Activated T-cell treated with anti-CD3 and anti-CD28 coated beads, Interleukin-2, amount 50 U/mL, for 48 hours (primary cell): ENCODE measurements at regions not wholly inside any gene's neighbourhood (a gene's known extent, or its start where the extent isn't known, plus 50 kb on each side); places are given as distances from the start of the nearest gene placed in this dataset.
"Not testable (repeated sequence)": the region's sequence is repeated elsewhere in the genome, so short reads cannot be mapped to it uniquely, and the experiment has no call there.

Experiments used
- DNase-seq, 2 experiments: peaks; one replicate each; pipeline ENCODE4 v3.0.0-alpha.2; 2020

DNA sequence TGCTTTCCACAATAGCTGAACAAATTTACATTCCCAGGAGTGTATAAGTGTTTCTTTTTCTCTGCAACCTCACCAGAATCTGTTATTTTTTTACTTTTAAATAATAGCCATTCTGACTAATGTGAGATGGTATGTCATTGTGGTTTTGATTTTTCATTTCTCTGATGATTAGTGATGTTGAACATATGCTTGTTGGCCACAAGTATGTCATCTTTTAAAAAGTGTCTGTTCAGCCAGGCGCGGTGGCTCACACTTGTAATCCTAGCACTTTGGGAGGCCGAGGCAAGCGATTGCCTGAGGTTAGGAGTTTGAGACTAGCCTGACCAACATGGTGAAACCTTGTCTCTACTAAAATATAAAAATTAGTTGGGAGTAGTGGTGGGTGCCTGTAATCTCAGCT is 619.3 kb downstream of the SI start:
- no peak for DNase-seq

DNA sequence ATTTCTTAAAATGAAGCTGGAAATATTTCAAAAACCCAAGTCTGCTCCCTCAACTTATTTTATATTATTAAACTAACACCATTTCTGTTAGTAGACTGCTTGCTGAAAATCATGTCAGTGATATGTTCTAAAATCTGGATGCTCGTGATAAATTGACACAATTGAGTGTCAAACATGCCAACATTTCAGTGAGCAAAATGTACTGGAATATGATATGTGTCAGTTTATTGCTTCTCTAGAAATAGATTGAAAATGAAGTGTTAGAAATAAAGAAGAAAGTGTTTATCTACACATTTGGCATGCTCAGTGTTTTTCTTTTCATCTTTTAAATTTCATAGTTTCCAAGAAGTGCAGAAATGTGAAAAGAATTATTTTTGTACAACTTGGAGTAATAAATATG is 624.6 kb downstream of the SI start:
- no peak for DNase-seq

DNA sequence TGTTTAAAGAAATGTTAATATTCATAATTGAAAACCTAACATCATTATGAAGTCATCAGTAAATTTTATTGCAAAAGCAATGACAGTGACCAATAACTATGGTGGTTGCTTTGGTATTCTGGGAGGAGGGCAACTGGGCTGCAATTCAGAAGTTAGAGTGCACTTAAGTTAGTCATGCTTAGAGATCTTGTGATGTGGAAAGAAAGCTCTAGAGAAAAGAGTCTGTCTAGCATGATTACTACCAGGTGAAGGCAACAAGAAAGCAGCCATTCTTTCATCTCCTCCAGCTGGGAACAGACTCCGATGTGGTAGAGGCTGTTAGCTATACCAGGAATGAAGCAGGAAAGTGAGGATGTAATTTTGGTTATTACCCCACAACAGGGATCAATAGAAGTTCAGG is 625.6 kb downstream of the SI start:
- DNase-seq = no peak

DNA sequence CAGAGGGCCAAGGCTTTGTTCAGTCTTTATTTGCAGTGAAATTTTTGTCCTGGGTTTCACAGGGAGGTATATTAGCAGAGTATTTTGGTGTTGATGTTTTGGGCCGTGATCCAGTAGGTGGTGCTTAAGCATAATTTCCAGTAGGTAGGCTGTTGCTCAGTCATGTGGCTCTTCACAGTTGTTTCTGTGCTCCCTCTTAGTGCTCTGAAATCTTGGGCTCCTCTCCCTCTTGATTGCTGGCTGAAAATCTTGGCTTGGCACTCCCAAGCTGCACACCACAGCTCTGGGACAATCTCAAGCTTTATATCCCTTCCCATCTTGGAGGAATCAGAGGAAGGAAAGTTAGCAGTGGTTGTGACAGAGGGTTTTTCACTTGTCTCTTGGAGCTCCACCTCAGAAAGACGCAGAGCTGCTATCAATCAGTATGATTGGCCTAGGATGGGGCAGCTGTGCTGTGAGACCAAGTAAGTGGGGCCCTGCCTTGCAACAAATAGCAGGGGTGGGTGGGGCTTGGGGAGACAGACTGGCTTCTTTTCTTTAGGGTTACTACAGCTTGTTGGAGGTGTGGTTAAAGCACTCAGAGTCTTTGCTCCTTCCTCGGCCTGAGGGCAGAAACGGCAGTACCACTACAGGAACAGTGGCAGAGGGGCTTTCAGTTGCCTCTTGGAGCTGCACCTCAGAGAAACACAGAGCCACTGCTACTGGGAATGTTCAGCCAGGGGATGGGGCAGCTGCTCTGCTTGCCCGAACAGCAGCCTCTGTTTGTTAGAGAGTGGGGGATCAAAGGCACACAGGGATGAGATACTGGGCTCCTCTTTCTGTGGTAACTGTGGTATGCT is 627.0 kb downstream of the SI start:
- DNase-seq = no peak

DNA sequence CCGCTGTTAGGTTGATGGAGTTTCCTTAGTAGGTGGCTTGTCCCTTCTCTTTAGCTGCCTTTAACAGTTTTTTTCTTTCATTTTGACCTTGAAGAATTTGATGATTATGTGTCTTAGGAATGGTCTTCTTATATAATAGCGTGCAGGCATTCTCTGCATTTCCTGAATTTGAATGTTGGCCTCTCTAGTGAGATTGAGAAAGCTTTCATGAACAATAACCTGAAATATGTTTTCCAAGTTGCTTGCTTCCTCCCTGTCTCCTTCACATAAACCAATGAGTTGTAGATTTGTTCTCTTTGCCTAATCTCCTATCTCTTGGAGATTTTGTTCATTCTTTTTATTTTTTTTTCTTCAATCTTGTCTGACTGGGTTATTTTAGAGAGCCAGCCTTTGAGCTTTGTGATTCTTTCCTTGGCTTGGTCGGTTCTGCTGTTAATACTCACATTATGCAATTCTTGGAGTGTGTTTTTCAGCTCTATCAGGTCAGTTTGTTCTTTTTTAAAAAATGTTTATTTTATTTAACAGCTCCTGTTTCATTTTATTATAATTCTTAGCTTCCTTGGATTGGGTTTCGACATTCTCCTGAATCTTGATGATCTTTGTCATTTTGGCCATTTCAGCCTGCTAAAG is 627.9 kb downstream of the SI start:
- DNase-seq = no peak

DNA sequence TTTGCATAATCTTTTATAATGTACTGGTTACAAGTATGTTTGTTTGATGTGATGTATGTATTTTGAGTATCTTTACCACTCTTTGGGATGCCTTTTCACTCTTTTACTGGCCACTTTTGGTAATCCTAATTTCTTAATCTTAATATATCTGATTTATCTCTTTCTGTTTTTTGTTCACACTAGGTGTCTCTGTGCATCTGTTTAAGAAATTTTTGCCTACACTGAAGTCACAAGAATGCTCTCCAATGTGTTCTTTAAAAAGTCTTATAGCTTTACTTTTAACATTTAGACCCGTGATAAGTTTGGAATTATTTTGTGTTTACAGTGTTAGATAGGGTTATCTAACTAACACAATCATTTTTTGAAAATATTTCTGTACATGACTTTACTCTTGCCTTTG is 659.1 kb downstream of the SI start:
- DNase-seq = no peak

DNA sequence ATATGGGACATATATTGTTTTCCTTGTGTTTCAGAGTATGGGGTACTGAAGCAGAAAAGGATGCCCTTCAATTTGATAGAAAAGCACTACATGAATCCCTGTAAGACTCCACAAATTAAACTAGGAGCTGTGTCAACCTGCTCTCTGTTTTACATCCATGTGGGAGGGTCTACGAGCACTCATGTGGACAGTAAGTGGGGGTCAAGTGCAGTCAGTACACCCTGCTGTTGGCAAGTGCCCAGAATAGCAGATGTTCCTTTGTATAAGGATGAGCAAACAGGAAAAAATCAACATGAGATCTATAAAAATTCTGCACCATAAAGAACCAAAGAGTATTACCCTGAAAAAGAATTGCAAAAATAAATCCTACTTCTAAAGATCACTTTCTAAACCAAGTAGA is 659.9 kb downstream of the SI start:
- DNase-seq = no peak

DNA sequence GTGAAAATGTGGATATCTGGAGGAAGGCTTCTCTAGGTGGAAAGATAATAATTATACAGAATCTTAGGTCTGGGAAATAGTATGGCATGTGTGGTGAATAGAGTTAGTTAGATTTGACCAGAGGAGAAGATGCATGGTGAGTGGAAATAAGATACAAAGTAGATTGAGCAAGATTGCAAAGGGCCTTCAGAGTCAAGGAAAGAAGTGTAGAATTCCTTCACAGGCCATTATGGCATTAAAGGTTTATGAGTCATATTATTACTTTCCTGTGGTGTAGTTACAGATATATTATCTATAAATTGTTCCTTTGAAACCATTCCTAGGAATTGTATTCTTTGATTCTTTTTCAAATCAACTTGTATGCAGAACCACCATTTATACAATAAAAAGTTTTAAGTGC is 660.3 kb downstream of the SI start:
- DNase-seq = no peak

DNA sequence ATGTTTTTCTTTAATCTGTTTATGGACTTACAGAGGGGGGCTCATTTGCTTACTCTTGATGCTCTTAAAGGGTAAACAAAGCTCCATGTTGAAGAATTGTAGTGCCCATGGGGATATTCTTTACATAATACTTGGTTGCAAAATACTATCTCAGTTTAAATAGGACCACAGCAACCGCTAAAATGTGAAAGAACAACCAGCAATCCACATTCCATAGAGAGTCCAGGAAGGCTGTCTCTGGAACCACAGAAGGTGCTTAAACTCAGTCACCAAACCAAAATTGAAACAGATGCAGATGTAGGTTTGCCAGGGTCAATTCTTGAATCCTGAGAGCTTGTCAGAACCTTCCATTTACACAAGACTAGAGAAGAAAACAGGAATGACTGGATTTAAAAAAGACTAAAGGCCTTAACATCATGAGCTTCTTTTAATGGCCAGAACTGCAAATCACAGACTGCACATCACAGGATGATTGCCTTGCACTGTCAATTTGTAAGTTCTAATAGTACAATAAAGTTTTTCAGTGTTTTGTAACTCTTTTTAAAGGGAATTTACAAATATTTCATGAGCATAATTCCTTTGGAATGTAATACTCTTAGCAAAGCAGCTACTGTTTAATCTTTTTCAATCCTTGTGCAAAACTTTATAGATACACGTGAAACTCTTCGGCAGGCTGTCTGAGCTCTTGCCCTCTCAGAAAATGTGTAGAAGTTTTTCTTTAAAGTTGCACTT is 661.6 kb downstream of the SI start:
- DNase-seq = no peak

DNA sequence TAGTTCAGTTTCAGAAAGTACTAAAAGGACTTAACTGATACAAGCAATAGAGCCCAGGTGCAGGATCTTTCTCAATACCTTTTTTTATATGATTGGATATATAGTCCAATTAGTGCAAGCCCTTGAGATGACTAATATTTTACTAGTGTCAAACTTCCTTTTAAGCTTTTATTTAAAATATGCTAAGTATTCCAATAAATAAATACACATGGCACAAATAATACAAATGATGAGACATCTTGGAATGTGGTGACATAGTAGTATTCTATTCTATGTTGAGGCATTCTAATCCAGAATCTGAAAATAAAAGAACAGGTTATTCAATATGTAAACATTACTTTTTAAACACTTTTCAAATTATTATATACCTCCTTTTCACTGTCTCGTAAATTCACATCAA is 670.0 kb downstream of the SI start:
- DNase-seq = no peak

DNA sequence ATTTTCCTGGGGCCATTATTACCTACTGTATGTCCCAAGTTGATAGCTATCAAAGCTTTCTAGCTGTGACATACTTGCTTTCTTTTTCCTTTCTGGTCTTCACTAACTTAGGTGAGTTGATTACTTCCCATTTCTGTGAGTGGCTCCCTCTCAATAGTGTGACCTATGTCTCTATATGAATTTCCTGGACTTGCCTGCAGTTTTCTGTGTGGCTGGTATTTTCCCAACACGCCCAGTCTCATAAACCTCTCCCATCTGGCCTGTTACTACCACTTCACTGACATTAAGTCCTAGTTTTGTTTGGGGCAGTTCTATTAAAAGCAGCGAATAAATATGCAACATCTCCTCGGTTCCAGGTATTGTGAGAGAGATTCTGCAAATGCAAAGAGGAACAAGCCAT is 671.2 kb downstream of the SI start:
- DNase-seq = no peak

DNA sequence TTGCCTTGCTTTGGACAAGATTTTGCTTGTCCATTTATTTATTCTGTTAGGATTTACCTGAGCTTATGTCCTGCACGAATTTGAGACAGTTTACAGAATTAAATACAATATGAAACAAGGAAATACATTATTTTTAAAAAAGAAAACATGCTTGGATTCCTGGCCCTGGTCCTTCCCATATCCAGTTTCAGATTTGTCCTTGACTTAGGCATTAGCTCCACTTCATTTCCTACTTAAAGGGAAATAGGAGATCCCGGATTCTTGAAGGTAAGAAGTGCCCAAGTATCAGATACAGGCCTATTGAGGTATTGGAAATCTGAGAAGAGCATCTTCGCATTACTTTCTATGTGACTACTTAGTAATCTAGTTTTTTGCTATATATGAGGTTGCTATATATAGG is 672.0 kb downstream of the SI start:
- no peak for DNase-seq

DNA sequence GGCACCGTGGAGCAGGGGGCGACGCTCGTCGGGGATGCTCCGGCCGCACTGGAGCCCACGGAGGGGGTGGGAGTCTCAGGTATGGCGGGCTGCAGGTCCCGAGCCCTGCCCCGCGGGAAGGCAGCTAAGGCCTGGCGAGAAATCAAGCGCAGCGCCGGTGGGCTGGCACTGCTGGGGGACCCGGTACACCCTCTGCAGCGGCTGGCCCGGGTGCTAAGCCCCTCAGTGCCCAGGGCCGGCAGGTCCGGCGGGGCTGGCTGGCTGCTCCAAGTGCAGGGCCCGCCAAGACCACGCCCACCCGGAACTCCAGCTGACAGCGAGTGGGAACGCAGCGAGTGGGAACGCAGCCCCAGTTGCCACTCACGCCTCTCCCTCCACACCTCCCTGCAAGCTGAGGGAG is 676.4 kb downstream of the SI start:
- DNase-seq = no peak

DNA sequence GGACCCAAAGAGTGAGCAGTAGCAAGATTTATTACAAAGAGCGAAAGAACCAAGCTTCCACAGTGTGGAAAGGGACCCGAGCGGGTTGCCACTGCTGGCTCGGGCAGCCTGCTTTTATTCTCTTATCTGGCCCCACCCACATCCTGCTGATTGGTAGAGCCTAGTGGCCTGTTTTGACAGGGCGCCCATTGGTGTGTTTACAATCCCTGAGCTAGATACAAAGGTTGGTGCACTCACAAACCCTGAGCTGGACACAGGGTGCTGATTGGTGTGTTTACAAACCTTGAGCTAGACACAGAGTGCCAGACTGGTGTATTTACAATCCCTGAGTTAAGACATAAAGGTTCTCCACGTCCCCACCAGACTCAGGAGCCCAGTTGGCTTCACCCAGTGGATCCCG is 676.9 kb downstream of the SI start:
- DNase-seq = not testable (repeated sequence)

DNA sequence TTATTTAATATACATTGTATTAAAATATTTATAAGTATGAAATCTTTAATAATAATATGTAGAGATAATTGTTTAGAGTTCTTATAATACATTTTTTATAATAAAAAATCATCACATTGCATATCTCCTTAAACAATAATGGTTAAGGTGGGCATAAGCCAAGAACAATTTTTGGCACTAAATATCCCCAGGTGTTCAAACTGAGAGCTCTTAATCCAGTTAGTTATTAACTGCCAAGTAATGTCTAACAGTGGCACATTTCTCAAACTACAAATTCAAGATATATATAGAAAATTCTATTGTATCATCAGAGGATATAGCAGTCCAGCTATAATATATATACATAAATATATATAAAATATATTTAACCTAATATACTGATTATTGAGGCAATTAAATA is 680.8 kb downstream of the SI start:
- no peak for DNase-seq

DNA sequence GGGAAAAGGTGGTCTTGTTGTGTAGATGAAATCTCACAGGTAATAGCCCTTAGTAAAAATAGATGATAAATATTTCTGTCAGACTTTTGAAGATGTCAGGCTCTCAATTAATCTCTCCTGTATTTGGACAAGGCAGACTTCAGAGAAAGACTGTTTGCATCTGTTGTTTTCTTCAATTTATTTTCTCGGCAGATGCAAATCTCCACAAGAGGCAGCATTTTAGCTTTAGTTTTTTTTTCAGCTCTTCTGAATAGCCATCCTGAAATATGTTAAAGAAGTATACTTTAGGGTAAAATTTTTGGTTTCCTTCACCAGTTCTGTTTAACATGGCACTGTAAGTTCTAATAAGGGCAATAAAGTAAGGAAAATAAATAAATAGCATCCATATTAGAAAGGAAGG is 685.1 kb downstream of the SI start:
- no peak for DNase-seq

DNA sequence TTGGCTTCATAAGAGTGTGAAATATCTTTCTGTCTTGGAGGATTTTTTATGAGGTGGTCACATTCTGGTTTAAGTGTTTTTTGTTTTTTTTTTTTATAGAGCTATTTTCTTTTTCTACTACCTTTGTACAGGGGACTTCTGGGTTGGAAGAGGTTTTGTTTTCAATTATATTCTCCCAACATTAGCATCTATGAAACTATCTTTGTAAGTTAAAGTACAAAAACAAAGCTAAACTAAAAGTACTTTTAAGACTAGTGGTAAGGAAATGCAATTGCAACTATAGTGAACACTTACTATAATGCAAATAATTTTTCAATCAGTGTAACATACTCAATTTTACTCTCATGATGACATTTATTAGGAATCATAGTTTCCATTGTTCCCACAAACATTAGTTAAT is 688.2 kb downstream of the SI start:
- DNase-seq = no peak

DNA sequence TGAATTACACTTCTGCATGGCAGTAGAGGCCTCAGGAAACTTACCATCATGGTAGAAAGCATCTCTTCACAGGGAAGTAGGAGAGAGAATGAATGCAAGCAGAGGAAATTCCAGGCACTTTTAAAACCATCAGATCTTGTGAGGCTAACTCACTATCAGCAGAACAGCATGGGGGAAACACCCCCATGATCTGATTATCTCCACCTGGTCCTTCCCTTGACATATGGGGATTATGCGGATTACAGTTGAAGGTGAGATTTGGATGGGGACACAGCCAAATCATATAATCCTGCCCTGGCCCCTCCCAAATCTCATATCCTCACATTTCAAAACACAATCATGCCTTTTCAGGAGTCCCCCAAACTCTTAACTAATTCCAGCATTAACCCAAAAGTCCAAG is 691.1 kb downstream of the SI start:
- no peak for DNase-seq

DNA sequence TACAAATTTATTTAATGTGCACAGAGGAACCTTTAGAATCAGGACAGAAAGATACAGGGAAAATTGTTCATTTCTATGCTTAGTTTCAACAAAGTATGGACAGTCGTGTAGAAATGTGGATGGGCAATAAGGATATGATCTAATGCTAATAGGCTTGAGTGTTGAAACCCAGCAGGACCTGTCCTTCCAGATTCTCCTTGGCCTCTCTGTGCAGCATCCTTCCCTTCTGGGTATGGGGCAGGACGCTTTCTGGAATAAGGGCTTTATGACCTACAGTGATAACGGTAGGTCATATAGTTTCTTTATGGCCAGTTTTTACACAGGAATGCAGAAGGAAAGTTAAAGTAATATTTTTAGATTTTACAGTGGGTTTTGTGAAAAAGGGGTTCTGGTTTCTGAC is 698.1 kb downstream of the SI start:
- no peak for DNase-seq

DNA sequence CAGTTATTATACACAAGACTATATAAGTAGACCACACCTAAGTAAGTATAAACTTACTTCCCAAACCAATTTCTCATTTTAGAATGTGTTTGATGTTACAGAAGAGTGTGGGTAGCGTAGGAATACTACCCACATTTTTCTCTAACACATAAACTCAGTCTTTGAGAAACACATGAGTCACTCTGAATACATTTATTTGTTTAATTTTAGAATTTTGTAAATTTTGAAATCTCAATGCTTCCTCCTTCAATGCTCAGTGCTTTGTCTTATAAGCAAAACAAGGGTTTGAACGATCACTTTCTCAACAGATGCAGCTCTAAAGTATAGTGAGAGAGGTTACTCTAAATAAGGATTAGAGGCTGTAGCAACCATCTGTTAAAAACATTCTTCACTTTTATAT is 700.8 kb downstream of the SI start:
- DNase-seq = no peak

DNA sequence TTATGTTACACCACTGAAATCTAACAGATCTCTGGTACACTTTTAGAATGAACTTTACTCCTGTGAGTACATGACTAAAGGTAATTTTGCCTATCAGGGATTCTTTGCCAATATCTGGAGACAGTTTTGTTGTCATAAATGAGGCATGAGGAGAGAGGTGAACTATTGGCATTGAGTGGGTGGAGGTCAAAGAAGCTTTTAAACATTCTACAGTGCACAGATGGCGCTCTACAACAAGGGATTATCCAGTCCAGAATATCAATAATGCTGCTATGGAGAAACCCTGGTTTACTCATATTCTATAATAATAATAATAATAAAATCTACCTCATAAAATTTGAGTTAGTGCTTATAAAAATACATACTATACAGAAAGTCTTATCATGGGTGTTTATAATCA is 702.3 kb downstream of the SI start:
- DNase-seq = no peak

DNA sequence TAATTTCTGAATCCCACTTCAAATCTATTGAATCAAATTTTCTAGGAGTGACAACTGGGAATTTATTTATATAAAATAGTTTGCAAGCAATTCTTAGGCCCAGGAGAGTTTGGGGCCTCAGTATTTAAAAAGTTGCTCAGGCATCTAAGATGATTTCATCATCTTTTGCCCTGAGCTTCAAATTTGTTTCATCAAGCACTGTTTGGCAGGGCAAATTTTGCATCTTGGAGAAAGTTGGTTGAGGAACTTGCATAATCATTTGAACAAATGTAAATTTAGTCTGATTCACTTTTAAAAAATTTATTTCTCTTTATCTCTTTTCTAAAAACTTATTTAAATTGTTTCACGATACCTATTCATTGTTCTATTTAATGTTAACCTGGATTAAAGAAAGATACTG is 702.8 kb downstream of the SI start:
- no peak for DNase-seq

DNA sequence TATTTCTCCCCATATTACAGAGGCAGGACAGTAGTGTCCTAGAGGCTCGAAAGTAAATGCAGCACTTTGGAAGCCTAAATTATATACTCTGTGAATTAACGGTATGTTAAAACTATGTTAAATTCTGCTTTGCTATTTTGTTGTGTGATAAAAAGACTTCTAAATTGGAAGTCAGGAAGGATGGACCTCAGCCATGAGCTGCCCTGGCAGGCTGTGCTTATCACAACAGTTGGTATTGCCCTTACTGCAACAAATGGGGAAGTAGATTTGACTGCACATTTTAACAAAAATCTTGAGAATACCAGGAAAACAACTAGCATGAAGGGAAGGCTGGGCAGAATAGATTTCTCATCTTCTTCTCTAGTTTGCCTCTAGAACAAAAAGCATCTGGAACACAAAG is 706.6 kb downstream of the SI start:
- DNase-seq = no peak

DNA sequence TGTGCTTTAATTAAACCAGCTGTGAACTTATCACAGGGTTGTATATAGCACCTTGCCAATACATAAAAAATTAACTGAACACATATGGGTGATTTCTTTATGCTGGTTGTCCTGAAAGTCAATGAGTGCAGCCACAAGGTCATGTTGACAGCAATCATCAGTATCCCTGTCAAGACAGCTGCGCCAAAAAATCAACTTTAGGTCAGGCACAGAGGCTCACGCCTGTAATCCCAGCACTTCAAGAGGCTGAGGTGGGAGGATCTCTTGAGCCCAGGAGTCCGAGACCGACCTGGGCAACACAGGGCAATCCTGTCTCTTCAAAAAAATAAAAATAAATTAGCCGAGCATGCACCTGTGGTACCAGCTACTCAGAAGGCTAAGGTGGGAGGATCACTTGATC is 707.3 kb downstream of the SI start:
- DNase-seq = no peak
